HG03571 (cell line): ENCODE measurements at regions not wholly inside any gene's neighbourhood (a gene's known extent, or its start where the extent isn't known, plus 50 kb on each side); places are given as distances from the start of the nearest gene placed in this dataset.
"Not testable (repeated sequence)": the region's sequence is repeated elsewhere in the genome, so short reads cannot be mapped to it uniquely, and the experiment has no call there.

Experiments
- ATAC-seq: cut with Tn5 transposase; IDR thresholded peaks from one replicate; pipeline ENCODE4 v1.9.1; 2021; ENCODE audit not compliant: unreplicated experiment

DNA sequence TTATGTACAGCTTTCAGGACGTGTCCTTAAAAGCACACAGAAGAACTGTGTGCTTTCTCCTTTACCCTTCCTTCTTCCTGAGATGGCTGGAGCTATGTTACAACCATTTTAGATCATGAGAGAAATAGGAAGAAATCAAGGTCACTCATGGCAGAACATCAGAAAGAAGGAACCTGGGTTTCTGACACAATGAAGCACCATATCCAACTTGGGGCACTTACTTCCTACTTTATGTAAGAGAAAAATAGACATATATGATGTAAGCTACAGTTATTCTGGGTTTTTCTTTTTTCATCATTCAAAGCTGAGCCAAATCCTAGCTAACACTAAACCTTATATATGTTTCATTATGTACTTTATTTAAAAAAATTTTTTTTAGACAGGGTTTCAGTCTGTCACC lies 79.5 kb downstream of the FAM161A start:
- no peak for ATAC-seq

DNA sequence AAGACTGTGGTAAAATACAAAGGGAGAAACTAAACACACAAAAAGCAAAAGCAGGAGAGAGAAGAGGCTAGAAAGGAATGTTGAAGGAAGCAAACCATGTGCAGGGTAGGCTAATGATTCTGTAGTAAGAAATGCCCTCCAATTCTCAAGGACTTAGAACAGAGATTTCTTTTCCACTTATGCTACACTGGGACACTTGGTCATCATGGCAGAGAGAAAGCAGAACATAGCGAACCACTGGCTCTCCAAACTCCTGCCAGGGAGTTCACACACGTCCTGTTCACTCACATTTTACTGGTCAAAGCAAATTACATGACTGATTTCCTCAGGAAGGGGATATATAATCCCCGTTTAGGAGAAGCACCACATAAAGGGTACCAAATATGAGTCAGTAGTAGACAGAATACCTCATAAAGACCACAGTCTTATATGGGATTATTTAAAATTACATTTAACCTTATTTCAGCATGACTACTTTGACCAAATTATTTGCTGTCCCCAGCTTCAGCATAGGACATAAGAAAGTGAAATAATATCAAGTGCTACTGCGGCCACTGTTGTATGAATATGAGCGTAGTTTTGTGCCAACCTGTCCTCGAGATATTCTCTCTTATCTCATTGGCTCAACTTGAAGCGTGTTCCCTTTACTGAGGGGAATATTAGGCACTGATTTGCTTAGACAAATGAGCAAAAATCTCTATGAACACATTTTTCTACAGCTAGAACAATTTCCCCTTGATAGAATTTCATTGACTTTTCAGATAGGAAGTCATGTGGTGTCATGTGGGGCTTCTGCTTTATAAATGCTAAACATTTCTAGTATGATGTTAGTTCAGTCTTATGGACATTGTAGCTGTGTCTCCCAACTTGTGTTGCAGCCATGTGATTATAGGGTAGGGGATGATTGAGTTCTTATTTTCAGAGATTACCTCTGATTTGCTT lies 81.7 kb downstream of the FAM161A start:
- no peak for ATAC-seq

DNA sequence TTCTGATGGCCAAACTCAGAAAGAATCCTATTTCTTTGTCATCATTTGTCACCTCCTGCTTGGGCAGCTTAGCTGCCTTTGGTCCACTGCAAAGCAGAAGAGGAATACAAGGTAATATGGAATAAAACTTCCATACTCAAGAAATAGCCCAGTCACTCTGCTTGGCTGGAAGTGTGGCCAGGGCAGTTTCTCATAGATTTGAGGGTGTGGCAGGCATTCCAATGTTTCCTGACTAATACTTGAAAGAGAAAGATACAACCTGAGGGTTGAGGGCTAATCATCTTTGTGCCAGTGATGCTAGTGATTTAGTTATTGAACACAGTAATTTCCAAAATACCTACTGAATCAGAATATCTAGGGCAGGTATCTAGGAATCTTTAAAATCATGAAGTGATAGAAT lies 83.1 kb downstream of the FAM161A start:
- ATAC-seq, result no peak

DNA sequence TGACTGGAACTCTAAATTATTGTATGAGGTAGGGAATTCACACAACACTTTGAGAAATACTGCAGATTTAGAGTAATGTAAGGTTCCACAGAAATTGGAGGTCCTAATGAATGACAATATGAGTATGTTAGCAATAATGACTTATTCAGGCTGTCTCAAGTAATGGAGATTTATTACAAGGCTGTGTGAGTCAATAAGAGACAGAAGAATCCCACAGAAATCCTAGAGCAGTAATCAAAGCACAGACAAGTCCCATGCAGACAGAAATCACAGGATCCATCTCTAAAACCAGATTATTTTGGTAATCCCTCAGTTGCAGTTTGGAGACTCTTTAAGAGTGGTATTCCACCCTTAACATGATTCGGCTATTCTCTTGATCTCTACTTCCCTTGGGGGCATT lies 83.6 kb downstream of the FAM161A start:
- ATAC-seq, result no peak

DNA sequence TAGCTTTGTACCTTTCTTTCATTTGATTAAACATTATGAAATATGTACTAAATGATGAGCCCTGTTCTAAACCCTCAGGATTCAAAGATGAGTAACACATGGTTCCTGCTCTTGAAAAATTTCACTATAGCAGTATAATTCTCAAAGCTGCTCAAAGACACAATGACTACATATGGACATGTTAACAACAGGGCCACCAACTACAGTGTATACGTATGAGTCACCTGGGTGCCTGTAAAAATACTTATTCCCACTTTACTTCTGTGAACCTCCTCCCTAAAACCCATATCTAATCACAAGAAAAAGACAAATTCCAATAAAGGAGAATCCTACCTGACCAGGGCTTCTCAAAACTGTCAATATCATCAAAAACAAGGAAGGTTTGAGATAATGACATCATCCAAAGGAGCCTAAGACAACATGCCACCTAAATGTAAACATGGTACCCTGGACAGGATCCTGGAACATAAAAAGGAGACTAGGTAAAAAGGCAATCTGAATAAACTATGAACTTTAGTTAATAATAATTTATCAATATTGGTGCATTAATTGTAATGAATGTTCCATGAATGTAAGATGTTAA lies 84.7 kb downstream of the FAM161A start:
- no peak for ATAC-seq

DNA sequence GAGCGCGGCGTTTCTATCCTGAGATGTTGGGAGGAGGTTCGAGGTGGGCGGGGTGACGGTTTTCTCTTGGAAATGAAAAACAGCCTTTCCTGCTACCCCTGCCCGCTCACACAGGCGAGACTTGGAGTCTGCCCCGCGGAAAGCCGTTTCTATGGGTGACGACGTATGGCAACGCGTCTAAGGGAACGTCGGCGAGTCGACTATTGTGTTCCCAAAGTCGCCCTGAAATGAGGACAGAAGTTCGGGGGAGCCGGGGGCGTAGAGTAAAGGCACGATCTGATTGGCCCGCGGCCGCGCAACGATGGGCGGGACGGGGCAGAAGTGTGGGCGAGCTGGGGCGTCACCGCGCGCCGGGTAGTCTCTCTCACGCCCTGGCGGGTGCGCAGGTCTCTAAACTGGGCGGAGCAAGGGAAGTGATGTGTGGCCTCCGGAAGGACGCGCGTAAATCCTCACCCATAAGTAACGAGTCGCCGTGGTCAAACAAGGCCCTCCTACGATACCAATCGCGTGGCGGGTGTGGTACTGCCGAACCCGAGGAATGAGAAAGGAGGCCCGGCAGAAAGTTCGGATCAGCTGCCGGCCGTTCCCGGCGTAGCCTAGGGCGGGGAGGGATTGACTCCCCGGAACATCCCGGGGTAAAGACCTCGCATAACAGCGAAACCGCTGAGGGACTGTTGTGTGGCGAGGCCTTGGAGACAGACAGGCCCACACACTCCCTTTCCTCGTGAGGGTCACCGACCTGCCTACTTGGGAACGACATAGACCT lies 89.6 kb downstream of the FAM161A start:
- peak; percentile 97 for ATAC-seq

DNA sequence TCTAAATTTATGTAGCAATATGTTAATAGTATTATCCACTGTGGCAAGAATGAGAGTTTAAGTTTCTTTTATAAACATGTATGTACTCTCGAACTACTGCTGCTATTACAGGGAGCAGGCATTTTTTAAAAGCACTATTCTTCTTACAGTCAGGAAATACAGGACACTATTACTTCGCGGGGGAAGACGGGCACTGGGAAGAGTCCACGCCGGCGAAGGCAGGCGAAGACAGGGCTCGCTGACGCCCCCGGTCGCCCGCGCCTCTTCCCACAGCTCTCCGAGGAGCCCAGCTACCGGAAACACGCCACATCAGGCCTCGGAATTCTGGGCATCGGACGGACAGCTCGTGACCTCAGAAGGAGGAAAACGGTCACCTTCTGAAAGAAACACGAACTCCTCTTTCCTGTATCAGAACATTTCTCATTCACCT lies 90.2 kb downstream of the FAM161A start:
- ATAC-seq, result no peak

DNA sequence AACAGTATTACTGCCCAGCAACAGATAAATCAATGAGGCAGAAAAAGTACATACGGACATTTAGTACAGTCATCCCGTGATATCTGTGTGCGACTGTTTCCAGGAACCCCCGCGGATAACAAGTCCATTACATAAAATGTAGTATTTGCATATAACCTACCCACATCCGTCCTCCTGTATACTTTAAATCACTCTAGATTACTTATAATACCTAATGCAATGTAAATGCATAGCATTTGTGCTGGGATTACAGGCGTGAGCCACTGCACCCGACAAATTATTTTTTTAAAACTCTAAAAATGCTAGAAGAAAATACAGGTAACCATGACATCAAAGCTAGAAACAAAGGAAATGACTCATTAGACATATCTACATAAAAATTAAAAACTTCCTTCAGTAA lies 91.6 kb downstream of the FAM161A start:
- no peak for ATAC-seq

DNA sequence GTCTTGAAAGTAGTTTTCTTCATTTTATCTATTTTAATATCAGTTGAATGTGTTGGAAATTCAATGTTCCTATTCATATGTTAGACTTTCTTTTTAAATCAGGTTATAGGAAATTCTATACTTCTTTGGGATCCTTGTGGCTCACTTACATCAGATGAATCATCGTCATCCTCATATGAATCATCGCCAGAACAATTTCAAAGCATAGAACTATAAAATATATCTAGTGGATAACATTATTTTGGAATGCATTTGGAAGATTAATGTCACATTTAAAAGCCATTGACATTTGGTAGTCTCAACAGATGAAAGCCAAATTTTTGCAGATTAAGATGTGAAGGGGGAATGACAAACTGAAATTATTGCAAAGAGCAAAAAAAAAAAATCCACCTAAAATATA lies 94.1 kb downstream of the FAM161A start:
- ATAC-seq, result no peak

DNA sequence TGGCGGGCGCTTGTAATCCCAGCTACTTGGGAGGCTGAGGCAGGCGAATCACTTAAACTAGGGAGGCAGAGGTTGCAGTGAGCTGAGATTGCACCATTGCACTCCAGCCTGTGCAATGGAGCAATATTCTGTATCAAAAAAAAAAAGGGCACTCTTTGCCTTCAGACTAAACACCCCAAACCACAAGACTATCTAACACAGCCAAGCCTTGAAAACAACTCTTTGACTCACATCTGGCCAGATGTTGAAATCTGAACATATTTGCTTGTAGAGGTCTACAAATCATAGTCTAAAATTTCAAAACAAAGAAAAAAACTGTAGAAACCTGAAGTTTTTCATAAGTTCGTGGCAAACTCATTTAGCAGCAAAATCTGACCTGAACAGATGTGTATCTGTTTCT lies 94.9 kb downstream of the FAM161A start:
- no peak for ATAC-seq

DNA sequence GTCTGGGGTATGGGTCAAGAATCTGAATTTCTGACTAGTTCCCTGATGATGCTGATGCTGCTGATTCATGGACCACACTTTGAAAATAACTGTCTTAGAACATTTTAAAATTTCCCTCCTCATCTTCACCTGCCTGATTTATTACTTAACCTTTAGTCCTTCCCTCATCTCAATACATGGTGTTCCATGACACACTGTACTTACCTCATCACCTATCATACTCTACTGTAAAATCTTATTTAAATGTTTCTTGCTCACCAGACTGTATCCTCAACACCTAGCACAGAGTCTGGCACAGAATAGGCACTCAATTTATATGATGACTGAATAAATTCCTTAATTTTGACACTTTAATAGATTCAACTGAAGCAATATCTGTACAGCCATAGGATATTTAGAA lies 95.7 kb downstream of the FAM161A start:
- ATAC-seq, result no peak

DNA sequence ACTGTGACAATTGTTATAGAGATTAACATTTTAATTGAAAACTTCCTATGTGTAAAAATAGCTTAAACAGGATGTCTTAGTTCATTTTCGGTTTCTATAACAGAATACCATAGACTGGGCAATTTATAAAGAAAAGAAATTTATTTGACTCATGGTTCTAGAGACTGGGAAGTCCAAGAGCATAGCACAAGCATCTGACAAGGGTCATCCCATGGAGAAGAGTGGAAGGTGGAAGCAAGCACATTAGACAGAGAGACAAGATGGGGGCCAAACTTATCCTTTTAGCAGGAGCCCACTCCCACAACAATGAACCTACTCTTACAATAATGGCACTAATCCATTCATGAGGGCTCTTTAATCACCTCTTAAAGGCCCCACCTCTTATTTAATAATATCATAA lies 100.3 kb downstream of the FAM161A start:
- ATAC-seq, result no peak

DNA sequence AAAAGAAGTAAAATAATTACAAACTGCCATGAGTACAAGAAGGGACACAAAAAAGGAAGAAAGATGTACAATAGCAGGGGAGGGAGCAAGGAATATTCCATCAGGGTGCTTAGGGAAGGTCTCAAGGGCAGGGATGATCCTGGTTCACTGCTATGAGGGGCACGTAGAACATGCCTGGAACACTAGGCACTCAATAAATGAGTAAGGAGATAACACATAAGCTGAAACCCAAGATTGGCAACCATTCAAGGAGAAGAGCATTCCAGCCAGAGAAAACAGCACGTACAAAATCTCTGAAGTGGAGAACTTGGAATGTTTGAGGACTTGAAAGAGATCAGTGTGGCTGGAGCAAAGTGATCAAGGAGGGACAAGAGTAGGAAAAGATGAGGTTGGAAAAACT lies 103.2 kb downstream of the FAM161A start:
- no peak for ATAC-seq

DNA sequence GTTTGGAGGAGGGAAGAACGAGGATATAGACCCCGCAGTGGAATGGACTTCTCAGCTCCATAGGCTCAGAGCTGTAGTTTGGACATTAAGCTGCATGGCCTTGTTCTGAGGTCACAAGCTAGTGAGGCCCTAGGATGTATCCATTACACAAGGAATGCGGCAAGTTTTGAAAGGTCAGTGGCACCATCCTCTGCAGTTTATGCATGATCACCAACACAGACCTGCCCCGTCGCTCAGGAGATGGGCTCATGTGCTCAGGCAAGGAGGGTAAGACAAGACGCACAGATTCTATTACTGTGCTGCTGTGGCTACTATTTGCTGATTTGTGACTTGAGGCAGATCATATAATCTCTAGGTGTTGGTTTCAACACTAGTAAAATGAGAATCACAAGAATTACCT lies 110.9 kb downstream of the FAM161A start:
- ATAC-seq, result no peak

DNA sequence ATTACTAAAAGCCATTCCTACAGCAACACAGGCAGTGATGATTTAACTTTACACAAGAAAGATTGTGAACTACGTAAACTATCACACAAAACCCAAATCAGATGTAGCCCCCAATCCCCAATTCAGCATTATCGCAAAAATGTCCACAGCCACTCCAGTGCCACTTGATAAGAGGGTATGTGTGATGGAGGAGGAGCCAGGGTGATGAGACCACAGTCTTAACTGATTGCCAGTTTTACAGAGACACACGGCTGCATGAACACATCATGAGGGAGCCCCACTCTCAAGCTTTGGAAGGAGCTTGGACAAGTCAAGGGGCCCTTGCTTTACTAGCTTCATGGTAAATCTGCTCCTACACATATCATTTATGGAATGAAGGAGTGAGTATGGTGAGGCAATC lies 116.0 kb downstream of the FAM161A start:
- no peak for ATAC-seq

DNA sequence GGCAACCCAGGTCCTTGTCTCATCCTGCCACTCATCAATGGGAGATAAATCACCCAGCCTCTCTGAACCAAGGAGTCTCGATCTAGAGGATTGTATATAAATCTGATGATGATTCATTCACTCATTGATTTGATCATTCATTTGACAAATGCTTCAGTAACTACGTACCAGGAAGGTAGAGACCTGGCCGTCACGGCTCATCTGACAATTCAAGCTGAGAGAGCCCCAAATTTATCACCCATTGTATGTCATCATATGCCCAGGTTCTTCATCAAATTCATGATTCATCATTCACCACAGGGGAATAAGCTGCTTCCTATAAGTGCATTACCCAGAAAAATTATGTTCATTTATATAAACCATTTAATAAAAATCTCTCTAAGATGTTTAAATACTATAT lies 116.9 kb downstream of the FAM161A start:
- no peak for ATAC-seq

DNA sequence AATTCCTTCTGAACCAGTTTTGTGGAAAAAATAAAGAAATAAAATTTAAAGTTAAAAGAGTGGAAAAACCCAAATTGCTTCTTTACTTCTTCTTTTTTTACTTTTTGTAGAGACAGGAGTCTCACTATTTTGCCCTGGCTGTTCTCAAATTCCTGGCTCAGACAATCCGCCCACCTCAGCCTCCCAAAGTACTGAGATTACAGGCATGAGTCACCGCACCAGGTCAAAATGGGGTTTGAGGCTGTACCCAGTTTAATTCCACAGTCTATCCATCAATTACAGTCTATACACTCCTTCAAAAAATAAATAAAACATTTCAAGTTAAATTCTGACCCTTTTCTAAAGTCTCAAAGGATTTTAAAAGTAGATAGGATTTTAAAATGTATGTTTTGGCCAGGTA lies 120.3 kb downstream of the FAM161A start:
- no peak for ATAC-seq

DNA sequence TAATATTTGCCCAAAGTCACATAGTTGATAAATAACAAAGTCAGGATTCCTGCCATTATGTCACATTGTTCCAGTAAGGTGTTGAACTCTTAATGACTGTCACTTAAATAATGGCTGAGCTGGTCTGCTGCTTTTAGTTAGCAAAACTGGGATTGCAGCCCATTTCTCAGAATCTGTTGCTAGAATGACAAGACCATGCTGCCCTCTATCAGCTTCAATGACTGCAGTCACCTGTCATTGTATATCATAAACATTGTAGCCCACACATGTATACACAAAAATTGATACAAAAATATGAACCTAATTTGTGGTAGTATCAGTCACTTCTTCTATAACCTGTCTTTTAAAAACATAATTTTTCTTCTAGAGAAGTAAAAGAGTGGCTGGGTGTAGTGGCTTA lies 121.1 kb downstream of the FAM161A start:
- no peak for ATAC-seq

DNA sequence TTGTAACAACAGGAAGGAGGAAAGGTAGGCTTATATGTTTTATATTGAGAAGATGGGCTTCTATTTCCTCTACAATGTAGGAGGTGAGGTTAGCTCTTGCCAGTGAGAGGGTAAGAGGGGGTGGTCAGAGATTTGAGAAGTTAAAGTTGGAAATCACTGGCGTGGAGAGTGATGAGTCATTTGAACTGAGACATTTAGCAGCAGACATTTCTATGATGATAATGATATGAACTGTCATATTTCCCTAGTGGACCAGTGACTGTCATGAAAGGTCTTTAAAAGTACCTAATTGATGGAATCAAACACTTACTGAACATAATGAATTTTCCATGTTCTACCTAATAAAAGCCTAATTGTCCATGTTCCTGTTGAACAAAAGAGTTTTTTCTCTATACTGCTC lies 126.1 kb downstream of the FAM161A start:
- no peak for ATAC-seq

DNA sequence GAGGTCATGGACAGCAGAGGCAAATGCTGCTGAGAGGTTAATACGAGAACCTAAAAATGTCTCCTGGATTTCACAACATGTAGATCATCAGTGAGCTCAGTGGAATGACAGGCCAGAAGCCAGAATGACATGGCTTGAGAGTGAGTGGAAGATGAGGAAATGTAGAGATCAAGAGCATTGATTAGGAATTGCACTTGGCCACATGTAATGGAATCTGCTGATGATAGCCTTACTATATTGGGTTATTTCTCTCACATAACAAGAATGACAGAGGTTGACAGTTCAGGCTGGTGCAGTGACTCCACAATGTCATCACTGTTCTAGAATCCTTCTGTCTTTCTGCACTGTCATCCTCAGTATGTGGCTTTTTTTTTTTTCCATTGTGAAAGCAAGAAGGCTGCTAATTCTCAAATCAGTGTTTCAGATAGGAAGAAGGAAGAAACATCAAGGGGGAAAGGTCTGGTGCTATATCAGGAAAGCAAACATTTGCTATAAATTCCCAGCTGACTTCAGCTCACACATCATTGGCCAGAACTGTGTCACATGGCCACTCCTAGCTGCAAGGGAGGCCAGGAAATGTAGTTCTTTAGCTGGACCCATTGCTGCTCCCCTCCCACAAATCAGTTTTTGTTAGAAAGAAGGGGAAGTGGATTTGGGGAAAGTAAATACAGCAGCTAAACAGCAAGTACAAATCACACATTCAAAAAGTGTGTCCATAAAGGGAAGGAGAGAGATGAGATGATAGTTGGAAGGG lies 127.2 kb downstream of the FAM161A start:
- no peak for ATAC-seq

DNA sequence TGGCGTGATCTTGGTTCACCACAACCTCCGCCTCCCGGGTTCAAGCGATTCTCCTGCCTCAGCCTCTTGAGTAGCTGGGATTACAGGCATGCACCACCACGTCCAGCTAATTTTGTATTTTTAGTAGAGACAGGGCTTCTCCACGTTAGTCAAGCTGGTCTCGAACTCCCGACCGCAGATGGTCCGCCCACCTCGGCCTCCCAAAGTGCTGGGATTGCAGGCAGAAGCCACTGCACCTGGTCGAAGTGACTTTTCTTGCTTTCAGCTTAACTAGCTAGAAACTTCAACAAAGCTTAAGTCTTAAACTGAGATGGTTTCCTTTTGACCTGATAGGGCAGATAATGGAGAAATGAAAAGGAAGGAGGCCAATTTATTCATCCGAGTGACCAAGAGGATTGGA lies 130.5 kb downstream of the FAM161A start:
- ATAC-seq, result not testable (repeated sequence)
